GM12878 (cell line): ENCODE measurements at regions not wholly inside any gene's neighbourhood (a gene's known extent, or its start where the extent isn't known, plus 50 kb on each side); places are given as distances from the start of the nearest gene placed in this dataset.
A peak's percentile ranks its signal among the peaks of the same experiment; 100 is the strongest.

Source experiments
- ATAC-seq: fragments of 200-7000 bp; cut with Tn5 transposase; 3 replicates; pipeline ENCODE4 v1.9.1; 2020; ENCODE audit warnings: mild to moderate bottlenecking, moderate library complexity
- BruUV-seq: library from RNA; stranded (reverse); fragments of 400-500 nt; replicated peaks from 2 replicates; lab custom pipeline; 2021; lab: Mats Ljungman, UMichigan
- CTCF ChIA-PET: fragments of 300-600 bp; sonication (Branson Sonifier 250); formaldehyde crosslinking; extraction: SDS; loops from one replicate; lab custom pipeline; 2021; ENCODE audit warnings: inconsistent platforms; lab: Yijun Ruan, JAX
- POLR2A ChIA-PET: fragments of 350-600 bp; formaldehyde crosslinking; extraction: SDS; loops from one replicate; lab custom pipeline; 2021; ENCODE audit warnings: inconsistent platforms; lab: Charles Lee
- RAD21 ChIA-PET: fragments of 300-600 bp; sonication (Branson Sonifier 250); formaldehyde crosslinking; loops from one replicate; lab custom pipeline; 2023; ENCODE audit warnings: antibody characterized with exemption; ENCODE audit not compliant: unreplicated experiment; lab: Charles Lee
- SMC1A ChIA-PET: fragments of 300-600 bp; sonication (Branson Sonifier 250); formaldehyde crosslinking; loops from one replicate; lab custom pipeline; 2023; ENCODE audit not compliant: unreplicated experiment, uncharacterized antibody; lab: Charles Lee
- DNase-seq: peaks from one replicate; pipeline ENCODE4 v3.0.0-alpha.2; 2011; ENCODE audit warnings: low read depth, low spot score
- FAIRE-seq: peaks from 3 replicates; lab custom pipeline; 2011; peaks lifted over from hg19 to GRCh38; lab: Jason Lieb, UNC
- H2AFZ ChIP-seq: 2 replicates; pipeline ENCODE4 v1.6.0; 2011; ENCODE audit warnings: low read depth, low read length, control low read depth; ENCODE audit not compliant: control insufficient read depth
- H3K27ac ChIP-seq: 2 replicates; pipeline ENCODE4 v1.5.1; 2011; ENCODE audit warnings: control low read depth; ENCODE audit not compliant: control insufficient read depth, insufficient read depth
- H3K27me3 ChIP-seq, 2 experiments: replicated peaks in 1 of 2; 2 replicates each; pipeline versions ENCODE4 v1.6.0 to v1.6.1; 2011; ENCODE audit warnings: low read length in 1 of 2; ENCODE audit not compliant: control insufficient read depth in 2 of 2, insufficient read depth in 2 of 2
- H3K36me3 ChIP-seq, 2 experiments: 2 replicates each; pipeline ENCODE4 v1.5.1; 2011; ENCODE audit warnings: low read length in 1 of 2; ENCODE audit not compliant: control insufficient read depth in 2 of 2, insufficient read depth in 2 of 2
- H3K4me1 ChIP-seq: 2 replicates; pipeline ENCODE4 v1.6.1; 2011; ENCODE audit warnings: mild to moderate bottlenecking, low read length, moderate library complexity, mixed read lengths; ENCODE audit not compliant: control insufficient read depth, insufficient read depth
- H3K4me2 ChIP-seq: 2 replicates; pipeline ENCODE4 v1.6.0; 2011; ENCODE audit warnings: control low read depth; ENCODE audit not compliant: control insufficient read depth, insufficient read depth
- H3K4me3 ChIP-seq: fragments of 200-600 bp; sonication (generic); 2 replicates; pipeline ENCODE4 v1.5.1; 2016
- H3K79me2 ChIP-seq: 2 replicates; pipeline ENCODE4 v1.6.0; 2011; ENCODE audit warnings: low read length; ENCODE audit not compliant: control insufficient read depth, insufficient read depth
- H3K9ac ChIP-seq: 2 replicates; pipeline ENCODE4 v1.8.0; 2011; ENCODE audit warnings: low read length, control low read depth, mixed read lengths; ENCODE audit not compliant: control insufficient read depth, insufficient read depth
- H3K9me3 ChIP-seq: replicated peaks from 3 replicates; pipeline ENCODE4 v1.5.1; 2011; ENCODE audit warnings: mild to moderate bottlenecking, low read length; ENCODE audit not compliant: control insufficient read depth, insufficient read depth
- H4K20me1 ChIP-seq: 2 replicates; pipeline ENCODE4 v1.6.0; 2011; ENCODE audit not compliant: control insufficient read depth, insufficient read depth
- ATF2 ChIP-seq: IDR thresholded peaks from 2 replicates; pipeline ENCODE4 v1.6.1; 2012; ENCODE audit warnings: low read length, inconsistent platforms
- ATF7 ChIP-seq: fragments of 450-650 bp; IDR thresholded peaks from 2 replicates; pipeline ENCODE4 v1.6.1; 2016; ENCODE audit warnings: low read depth, mild to moderate bottlenecking
- BMI1 ChIP-seq: fragments of 450-650 bp; IDR thresholded peaks from 2 replicates; pipeline ENCODE4 v1.6.1; 2016; ENCODE audit warnings: mild to moderate bottlenecking, moderate library complexity, borderline replicate concordance
- CBX3 ChIP-seq: fragments of 200-600 bp; sonication (generic); IDR thresholded peaks from 2 replicates; pipeline ENCODE4 v1.6.1; 2016; ENCODE audit warnings: low read depth, borderline replicate concordance
- GATAD2B ChIP-seq: fragments of 450-650 bp; conservative IDR thresholded peaks from 2 replicates; pipeline ENCODE4 v1.6.1; 2017; ENCODE audit warnings: low read depth, mild to moderate bottlenecking, moderate library complexity
- IKZF1 ChIP-seq: fragments of 450-650 bp; conservative IDR thresholded peaks from 2 replicates; pipeline ENCODE4 v1.6.1; 2017; ENCODE audit warnings: antibody characterized with exemption, mild to moderate bottlenecking
- IKZF2 ChIP-seq, 2 experiments: fragments of 450-650 bp; IDR thresholded peaks; 2 replicates each; pipeline ENCODE4 v1.6.1; 2017; ENCODE audit warnings: mild to moderate bottlenecking in 2 of 2, moderate library complexity in 2 of 2
- MTA2 ChIP-seq: fragments of 450-650 bp; IDR thresholded peaks from 2 replicates; pipeline ENCODE4 v1.6.1; 2016; ENCODE audit warnings: low read depth, mild to moderate bottlenecking, moderate library complexity
- PKNOX1 ChIP-seq: fragments of 450-650 bp; IDR thresholded peaks from 2 replicates; pipeline ENCODE4 v1.6.1; 2016; ENCODE audit warnings: mild to moderate bottlenecking
- SPI1 ChIP-seq: IDR thresholded peaks from 2 replicates; pipeline ENCODE4 v1.6.1; 2011; ENCODE audit warnings: low read depth, mild to moderate bottlenecking, low read length, moderate library complexity, borderline replicate concordance; ENCODE audit not compliant: insufficient read depth
- ZBTB4 ChIP-seq: fragments of 450-650 bp; formaldehyde crosslinking; IDR thresholded peaks from 2 replicates; pipeline ENCODE4 v1.4.0; 2022; ENCODE audit warnings: mild to moderate bottlenecking, moderate library complexity
- WGBS: methylation state at CpG from one replicate; pipeline ENCODE4 v1.1.6; 2016; ENCODE audit warnings: low lambda C conversion rate; ENCODE audit not compliant: insufficient replicate concordance, insufficient coverage; ENCODE audit errors: missing lambda C conversion rate; 5-methylcytosine and 5-hydroxymethylcytosine counted together
- in situ Hi-C: fragments of 300-500 bp; cut with MboI; formaldehyde crosslinking; loops from 9 replicates; pipeline ENCODE4 v1.14.3; 2018; ENCODE audit warnings: mixed read lengths
- intact Hi-C: fragments of 100-400 bp; cut with micrococcal nuclease; formaldehyde crosslinking; loops from one replicate; pipeline ENCODE4 v1.14.2; 2022; ENCODE audit not compliant: unreplicated experiment

GRCh38 chr14:88075269-88075981, 70.5 kb downstream of the GPR65 start:
- POLR2A ChIA-PET, result no interaction called here

More at GRCh38 chr14:88075269-88075981, 70.5 kb downstream of the GPR65 start:
- CTCF ChIA-PET, result interaction anchor here (0.9 to 1.3 kb wide), 2 partner anchors 11 to 22 kb away, joined by 3 to 4 read pairs; no protein-coding TSS in a partner anchor
- no peak overlapping the region for H2AFZ ChIP-seq
- no peaks in the 10 kb centered on the region for H3K9me3 ChIP-seq
- H3K4me2 ChIP-seq, result no peak overlapping the region
- no peaks in the 10 kb centered on the region for H3K79me2 ChIP-seq
- DNase-seq (no peak), ATAC-seq (peak; percentile 87), FAIRE-seq (no peak)
- TF ChIP-seq PKNOX1 (0 out of 2 replicates have a peak, but pooled peaks have one; percentile 18), ZBTB4 (CRISPR knock-in tag) (no peak), IKZF1 (peak; percentile 35; the same call in 1 of the 2 replicates), ATF2 (no peak), BMI1 (0 out of 2 replicates have a peak, but pooled peaks have one; percentile 57), GATAD2B (no peak), CBX3 (no peak), SPI1 (peak; percentile 40; the same call in 1 of the 2 replicates), MTA2 (peak; percentile 77), IKZF2 (IDR thresholded peaks at IDR 0.05) (peak in 1 of 2 experiments; percentile 41; a peak in 2 of 4 replicates), ATF7 (peak; percentile 41; the same call in 1 of the 2 replicates)
- WGBS, result 7% methylated on average over 4 of the region's 4 CpGs
- no peaks in the 10 kb centered on the region for H4K20me1 ChIP-seq
- H3K4me3 ChIP-seq, result no peak overlapping the region
- intact Hi-C loops (no loop called here), in situ Hi-C loops (no loop called here)
- RAD21 ChIA-PET, result interaction anchor here (0.7 kb wide), 1 partner anchor 130 kb away, joined by 3 read pairs; no protein-coding TSS in a partner anchor
- no peaks in the 10 kb centered on the region for H3K36me3 ChIP-seq
- no peaks in the 10 kb centered on the region; a peak in 1 of 4 replicates for H3K27me3 ChIP-seq
- SMC1A ChIA-PET, result interaction anchor here (1.0 to 2.0 kb wide), 3 partner anchors 35 to 62 kb away, joined by 3 to 5 read pairs (median 4); no protein-coding TSS in a partner anchor
- no peak overlapping the region for H3K9ac ChIP-seq
- H3K4me1 ChIP-seq, result no peaks in the 10 kb centered on the region
- no TSS peak for BruUV-seq
- no peak overlapping the region for H3K27ac ChIP-seq
